ENCODE measurements at regions not wholly inside any gene's neighbourhood (a gene's known extent, or its start where the extent isn't known, plus 50 kb on each side); places are given as distances from the start of the nearest gene placed in this dataset.

GRCh38 chr6:82702574-82702973 lies 339.0 kb downstream of the TPBG start:
- intact Hi-C loops (cut with DNase I): no loop called here
- DNase-seq (no peak), ATAC-seq (ENCODE audit: poor library complexity) (no peak)

- intact Hi-C loops (cut with DNase I): no loop called here
- no peak for ATAC-seq (ENCODE audit: poor library complexity)
- no peak for DNase-seq
Observed at GRCh38 chr6:82703230-82703629, 339.6 kb downstream of the TPBG start.

GRCh38 chr6:82704045-82704444 lies 340.4 kb downstream of the TPBG start:
- intact Hi-C loops (cut with DNase I): no loop called here
- ATAC-seq (ENCODE audit: poor library complexity): no peak
- DNase-seq: no peak

GRCh38 chr6:82705579-82705978 lies 342.0 kb downstream of the TPBG start:
- no peak for DNase-seq
- ATAC-seq (ENCODE audit: poor library complexity): no peak
- intact Hi-C loops (cut with DNase I): no loop called here

GRCh38 chr6:82711105-82711827 lies 347.6 kb downstream of the TPBG start:
- peak; percentile 52 for ATAC-seq (ENCODE audit: poor library complexity)
- no peak for DNase-seq
- intact Hi-C loops (cut with DNase I): no loop called here

GRCh38 chr6:82711971-82712370 lies 348.4 kb downstream of the TPBG start:
- peak; percentile 73 for ATAC-seq (ENCODE audit: poor library complexity)
- no peak for DNase-seq
- intact Hi-C loops (cut with DNase I): no loop called here

- intact Hi-C loops (cut with DNase I): no loop called here
- no peak for ATAC-seq (ENCODE audit: poor library complexity)
Observed at GRCh38 chr6:82712389-82712788, 348.8 kb downstream of the TPBG start.

GRCh38 chr6:82712826-82713225 lies 349.2 kb downstream of the TPBG start:
- no peak for DNase-seq
- ATAC-seq (ENCODE audit: poor library complexity): no peak
- intact Hi-C loops (cut with DNase I): no loop called here

More at GRCh38 chr6:82712389-82712788, 348.8 kb downstream of the TPBG start:
- DNase-seq: no peak

GRCh38 chr6:82720992-82721391 lies 344.6 kb downstream of the UBE3D start:
- ATAC-seq (ENCODE audit: poor library complexity): no peak
- intact Hi-C loops (cut with DNase I): no loop called here
- DNase-seq: no peak

- no peak for ATAC-seq (ENCODE audit: poor library complexity)
- DNase-seq: no peak
Observed at GRCh38 chr6:82735790-82736189, 329.9 kb downstream of the UBE3D start.

GRCh38 chr6:82737965-82738364 lies 327.7 kb downstream of the UBE3D start:
- ATAC-seq (ENCODE audit: poor library complexity) (no peak), DNase-seq (no peak)
- intact Hi-C loops (cut with DNase I): no loop called here

More at GRCh38 chr6:82735790-82736189, 329.9 kb downstream of the UBE3D start:
- intact Hi-C loops (cut with DNase I): no loop called here

GRCh38 chr6:82738773-82739172 lies 326.9 kb downstream of the UBE3D start:
- no peak for DNase-seq
- no peak for ATAC-seq (ENCODE audit: poor library complexity)
- intact Hi-C loops (cut with DNase I): no loop called here

- no peak for ATAC-seq (ENCODE audit: poor library complexity)
- no peak for DNase-seq
- intact Hi-C loops (cut with DNase I): no loop called here
Observed at GRCh38 chr6:82739303-82739702, 326.3 kb downstream of the UBE3D start.

- DNase-seq: no peak
- intact Hi-C loops (cut with DNase I): no loop called here
- ATAC-seq (ENCODE audit: poor library complexity): no peak
Observed at GRCh38 chr6:82740072-82740471, 325.6 kb downstream of the UBE3D start.

- intact Hi-C loops (cut with DNase I): no loop called here
- ATAC-seq (ENCODE audit: poor library complexity) (no peak), DNase-seq (no peak)
Observed at GRCh38 chr6:82741325-82741995, 324.2 kb downstream of the UBE3D start.

- ATAC-seq (ENCODE audit: poor library complexity) (no peak), DNase-seq (no peak)
- intact Hi-C loops (cut with DNase I): no loop called here
Observed at GRCh38 chr6:82741996-82742385, 323.6 kb downstream of the UBE3D start.

GRCh38 chr6:82744286-82745015 lies 321.2 kb downstream of the UBE3D start:
- DNase-seq: no peak
- intact Hi-C loops (cut with DNase I): no loop called here
- no peak for ATAC-seq (ENCODE audit: poor library complexity)

GRCh38 chr6:82750556-82750955 lies 315.1 kb downstream of the UBE3D start:
- intact Hi-C loops (cut with DNase I): no loop called here
- ATAC-seq (ENCODE audit: poor library complexity) (no peak), DNase-seq (no peak)

- DNase-seq: no peak
- no peak for ATAC-seq (ENCODE audit: poor library complexity)
- intact Hi-C loops (cut with DNase I): no loop called here
Observed at GRCh38 chr6:82751718-82752117, 313.9 kb downstream of the UBE3D start.

Measured in Right ventricle myocardium superior (tissue), 1 donor.